ENCODE measurements at regions not wholly inside any gene's neighbourhood (a gene's known extent, or its start where the extent isn't known, plus 50 kb on each side); places are given as distances from the start of the nearest gene placed in this dataset.

GRCh38 chr14:41297576-41298327 lies 308.9 kb upstream of the LRFN5 start:
- no peak for DNase-seq
- no peaks in the 10 kb centered on the region for H3K4me1 ChIP-seq
- no peak for TF ChIP-seq CTCF (IDR thresholded peaks at IDR 0.05)
- intact Hi-C loops (cut with DNase I): no loop called here
- H3K36me3 ChIP-seq (ENCODE audit: insufficient read depth in 1 of 2, low read depth in 1 of 2): no peaks in the 10 kb centered on the region
- H3K9me3 ChIP-seq: no peaks in the 10 kb centered on the region
- no peak overlapping the region for H3K4me3 ChIP-seq
- WGBS, 3 donors: 56 to 65% (median 62%) methylated on average over 5 of the region's 5 CpGs
- no peak for ATAC-seq
- H3K27me3 ChIP-seq (ENCODE audit: insufficient read depth in 3 of 3, low read length in 2 of 3): no peaks in the 10 kb centered on the region
- H3K27ac ChIP-seq: no peak overlapping the region

GRCh38 chr14:41295734-41296133 lies 310.9 kb upstream of the LRFN5 start:
- Histone ChIP-seq H3K4me3 (no peak overlapping the region), H3K27ac (no peak overlapping the region), H3K27me3 (ENCODE audit: insufficient read depth in 3 of 3, low read length in 2 of 3) (no peaks in the 10 kb centered on the region), H3K36me3 (ENCODE audit: insufficient read depth in 1 of 2, low read depth in 1 of 2) (no peaks in the 10 kb centered on the region), H3K4me1 (no peaks in the 10 kb centered on the region), H3K9me3 (no peaks in the 10 kb centered on the region)
- no peak for ATAC-seq
- WGBS, 3 donors: 92 to 93% (median 93%) methylated on average over 3 of the region's 3 CpGs
- no peak for DNase-seq
- intact Hi-C loops (cut with DNase I): no loop called here
- no peak for TF ChIP-seq CTCF (IDR thresholded peaks at IDR 0.05)

- no peak for ATAC-seq
- Histone ChIP-seq H3K4me1 (no peaks in the 10 kb centered on the region), H3K9me3 (no peaks in the 10 kb centered on the region), H3K4me3 (no peak overlapping the region), H3K27me3 (ENCODE audit: insufficient read depth in 3 of 3, low read length in 2 of 3) (no peaks in the 10 kb centered on the region), H3K27ac (no peak overlapping the region), H3K36me3 (ENCODE audit: insufficient read depth in 1 of 2, low read depth in 1 of 2) (no peaks in the 10 kb centered on the region)
- DNase-seq: peak in 1 of 2 donors; percentile 13
- TF ChIP-seq CTCF (IDR thresholded peaks at IDR 0.05): no peak
- intact Hi-C loops (cut with DNase I): no loop called here
- WGBS, 3 donors: 57 to 80% (median 67%) methylated on average over 5 of the region's 5 CpGs
These were observed 317.7 kb upstream of the LRFN5 start for GRCh38 chr14:41289025-41289424.

GRCh38 chr14:41285186-41285748 lies 321.4 kb upstream of the LRFN5 start:
- Histone ChIP-seq H3K36me3 (ENCODE audit: insufficient read depth in 1 of 2, low read depth in 1 of 2) (no peaks in the 10 kb centered on the region), H3K27ac (no peak overlapping the region), H3K4me1 (no peaks in the 10 kb centered on the region), H3K9me3 (no peaks in the 10 kb centered on the region), H3K4me3 (no peak overlapping the region), H3K27me3 (ENCODE audit: insufficient read depth in 3 of 3, low read length in 2 of 3) (no peaks in the 10 kb centered on the region)
- intact Hi-C loops (cut with DNase I): no loop called here
- ATAC-seq: no peak
- no peak for DNase-seq
- WGBS, 3 donors: 15 to 25% (median 21%) methylated on average over 4 of the region's 4 CpGs
- no peak for TF ChIP-seq CTCF (IDR thresholded peaks at IDR 0.05)
